IMR-90 (cell line): ENCODE measurements at regions not wholly inside any gene's neighbourhood (a gene's known extent, or its start where the extent isn't known, plus 50 kb on each side); places are given as distances from the start of the nearest gene placed in this dataset.

Experiments
- ATAC-seq: fragments of 200-7000 bp; cut with Tn5 transposase; 2 replicates; pipeline ENCODE4 v1.9.1; 2020; ENCODE audit warnings: low read depth, mild to moderate bottlenecking, moderate library complexity
- BruUV-seq: library from RNA; stranded (reverse); fragments of 400-500 nt; replicated peaks from 2 replicates; lab custom pipeline; 2021; lab: Mats Ljungman, UMichigan
- CTCF ChIA-PET: fragments of 300-600 bp; formaldehyde crosslinking; extraction: SDS; loops from one replicate; lab custom pipeline; 2021; ENCODE audit warnings: antibody characterized with exemption; lab: Yijun Ruan, JAX
- POLR2A ChIA-PET: fragments of 300-600 bp; sonication (Branson Sonifier 250); formaldehyde crosslinking; loops from one replicate; lab custom pipeline; 2022; ENCODE audit warnings: antibody characterized with exemption; ENCODE audit not compliant: unreplicated experiment; lab: Charles Lee
- DNase-seq: peaks from one replicate; pipeline ENCODE4 v3.0.0; 2013
- H2AFZ ChIP-seq: replicated peaks from 2 replicates; pipeline ENCODE3; 2013; ENCODE audit warnings: low read length, mild to moderate bottlenecking; ENCODE audit not compliant: poor library complexity
- H2AK5ac ChIP-seq: 2 replicates; pipeline ENCODE4 v1.6.1; 2013; ENCODE audit warnings: low read depth, low read length, inconsistent platforms
- H2AK9ac ChIP-seq: replicated peaks from 2 replicates; pipeline ENCODE3; 2013; ENCODE audit warnings: mild to moderate bottlenecking, low read depth, low read length, moderate library complexity; ENCODE audit not compliant: poor library complexity
- H2BK120ac ChIP-seq: 2 replicates; pipeline ENCODE4 v1.6.1; 2013; ENCODE audit warnings: low read depth, low read length, inconsistent platforms
- H2BK15ac ChIP-seq: 3 replicates; pipeline ENCODE4 v1.6.1; 2013; ENCODE audit warnings: low read depth, low read length, inconsistent platforms
- H2BK20ac ChIP-seq: 2 replicates; pipeline ENCODE4 v1.6.1; 2013; ENCODE audit warnings: low read depth, mild to moderate bottlenecking, inconsistent platforms, low read length, moderate library complexity
- H2BK5ac ChIP-seq: 2 replicates; pipeline ENCODE4 v1.6.1; 2013; ENCODE audit warnings: mild to moderate bottlenecking, low read depth, low read length, inconsistent platforms; ENCODE audit not compliant: poor library complexity, severe bottlenecking
- H3K14ac ChIP-seq: replicated peaks from 2 replicates; pipeline ENCODE4 v1.6.1; 2013; ENCODE audit warnings: low read depth, low read length, inconsistent platforms
- H3K18ac ChIP-seq: 2 replicates; pipeline ENCODE4 v1.6.1; 2013; ENCODE audit warnings: low read depth, low read length, control low read depth
- H3K23ac ChIP-seq: 2 replicates; pipeline ENCODE4 v1.6.1; 2013; ENCODE audit warnings: low read depth, low read length, inconsistent platforms
- H3K27ac ChIP-seq: 2 replicates; pipeline ENCODE4 v1.5.1; 2013; ENCODE audit warnings: mild to moderate bottlenecking, control low read depth, low read length; ENCODE audit not compliant: insufficient read depth
- H3K27me3 ChIP-seq: 2 replicates; pipeline ENCODE4 v1.6.1; 2013; ENCODE audit warnings: low read length; ENCODE audit not compliant: control insufficient read depth, insufficient read depth
- H3K36me3 ChIP-seq: 2 replicates; pipeline ENCODE4 v1.6.1; 2013; ENCODE audit warnings: low read length, mixed read lengths; ENCODE audit not compliant: control insufficient read depth, insufficient read depth
- H3K4ac ChIP-seq: 2 replicates; pipeline ENCODE4 v1.6.1; 2013; ENCODE audit warnings: low read depth, low read length, inconsistent platforms
- H3K4me1 ChIP-seq: 2 replicates; pipeline ENCODE4 v1.6.1; 2013; ENCODE audit warnings: low read length, mixed read lengths; ENCODE audit not compliant: control insufficient read depth, insufficient read depth
- H3K4me2 ChIP-seq: 2 replicates; pipeline ENCODE4 v1.6.1; 2013; ENCODE audit warnings: low read depth, mild to moderate bottlenecking, control low read depth, low read length, moderate library complexity
- H3K4me3 ChIP-seq: 2 replicates; pipeline ENCODE4 v1.5.1; 2013; ENCODE audit warnings: low read depth, mild to moderate bottlenecking, control low read depth, low read length, moderate library complexity; ENCODE audit not compliant: insufficient read depth
- H3K56ac ChIP-seq: 2 replicates; pipeline ENCODE4 v1.6.1; 2013; ENCODE audit warnings: low read length, inconsistent platforms; ENCODE audit not compliant: insufficient read depth; ENCODE audit errors: extremely low read depth
- H3K79me1 ChIP-seq, 2 experiments: 2 replicates each; pipeline ENCODE4 v1.6.1; 2013; ENCODE audit warnings: low read length in 2 of 2, inconsistent platforms in 1 of 2, low read depth in 1 of 2
- H3K9ac ChIP-seq: 2 replicates; pipeline ENCODE4 v1.6.1; 2013; ENCODE audit warnings: low read depth, low read length, control low read depth
- H3K9me1 ChIP-seq: 2 replicates; pipeline ENCODE4 v1.6.1; 2013; ENCODE audit warnings: low read length, inconsistent platforms; ENCODE audit not compliant: insufficient read depth
- H3K9me3 ChIP-seq: 2 replicates; pipeline ENCODE4 v1.6.1; 2013; ENCODE audit warnings: low read length; ENCODE audit not compliant: control insufficient read depth, insufficient read depth
- H4K20me1 ChIP-seq: 2 replicates; pipeline ENCODE4 v1.6.1; 2013; ENCODE audit warnings: low read length, inconsistent platforms; ENCODE audit not compliant: insufficient read depth
- H4K5ac ChIP-seq: 2 replicates; pipeline ENCODE4 v1.6.1; 2013; ENCODE audit warnings: mild to moderate bottlenecking, low read depth, low read length, control low read depth
- H4K8ac ChIP-seq, 2 experiments: 2 replicates each; pipeline ENCODE4 v1.6.1; 2013; ENCODE audit warnings: low read depth in 2 of 2, low read length in 2 of 2, control low read depth in 1 of 2, inconsistent platforms in 1 of 2
- H4K91ac ChIP-seq: 2 replicates; pipeline ENCODE4 v1.6.1; 2013; ENCODE audit warnings: low read depth, low read length, inconsistent platforms; ENCODE audit not compliant: insufficient read depth
- BHLHE40 ChIP-seq: fragments of 150-350 bp; IDR thresholded peaks from 2 replicates; pipeline ENCODE4 v1.6.1; 2016; ENCODE audit warnings: mild to moderate bottlenecking, low read depth, low read length
- CHD1 ChIP-seq: IDR thresholded peaks from 2 replicates; pipeline ENCODE4 v1.6.1; 2012; ENCODE audit warnings: low read depth, low read length, improper control_type of control experiment
- ELK1 ChIP-seq: fragments of 150-350 bp; IDR thresholded peaks from 2 replicates; pipeline ENCODE4 v1.6.1; 2016; ENCODE audit warnings: low read depth, mild to moderate bottlenecking, low read length, moderate library complexity, borderline replicate concordance
- MAFK ChIP-seq: IDR thresholded peaks from 2 replicates; pipeline ENCODE4 v1.6.1; 2012; ENCODE audit warnings: low read depth, low read length, improper control_type of control experiment
- MAZ ChIP-seq: IDR thresholded peaks from 2 replicates; pipeline ENCODE4 v1.6.1; 2012; ENCODE audit warnings: low read depth, mild to moderate bottlenecking, low read length, improper control_type of control experiment, moderate library complexity, borderline replicate concordance
- MXI1 ChIP-seq: IDR thresholded peaks from 2 replicates; pipeline ENCODE4 v1.6.1; 2012; ENCODE audit warnings: low read depth, mild to moderate bottlenecking, low read length, moderate library complexity, borderline replicate concordance
- NFE2L2 ChIP-seq: fragments of 150-350 bp; IDR thresholded peaks from 2 replicates; pipeline ENCODE4 v1.6.1; 2016; ENCODE audit warnings: low read depth, mild to moderate bottlenecking, low read length
- RAD21 ChIP-seq: IDR thresholded peaks from 2 replicates; pipeline ENCODE4 v1.6.1; 2012; ENCODE audit warnings: low read length, improper control_type of control experiment
- RCOR1 ChIP-seq: IDR thresholded peaks from 2 replicates; pipeline ENCODE4 v1.6.1; 2012; ENCODE audit warnings: mild to moderate bottlenecking, low read length, improper control_type of control experiment; ENCODE audit not compliant: insufficient replicate concordance
- RFX5 ChIP-seq: IDR thresholded peaks from 2 replicates; pipeline ENCODE4 v1.8.0; 2012; ENCODE audit warnings: low read depth, mild to moderate bottlenecking, low read length, moderate library complexity
- SMC3 ChIP-seq: fragments of 150-350 bp; IDR thresholded peaks from 2 replicates; pipeline ENCODE4 v1.6.1; 2016; ENCODE audit warnings: low read depth, mild to moderate bottlenecking, antibody characterized with exemption, low read length, moderate library complexity
- USF2 ChIP-seq: fragments of 150-350 bp; IDR thresholded peaks from 2 replicates; pipeline ENCODE4 v1.6.1; 2017; ENCODE audit warnings: mild to moderate bottlenecking, antibody characterized with exemption, low read length, low read depth
- WGBS, 2 experiments: methylation state at CpG; one replicate each; pipeline versions ENCODE4 v1.1.5 to v1.1.7; 2013; ENCODE audit warnings: missing lambda C conversion rate in 2 of 2; ENCODE audit not compliant: insufficient read length in 1 of 2; ENCODE audit errors: extremely low coverage in 2 of 2; 5-methylcytosine and 5-hydroxymethylcytosine counted together
- dilution Hi-C: fragments of 300-500 bp; cut with HindIII; formaldehyde crosslinking; loops from one replicate; pipeline ENCODE4 v1.14.3; 2018; ENCODE audit warnings: low sequenced_read_pairs; ENCODE audit not compliant: unreplicated experiment
- in situ Hi-C: fragments of 300-500 bp; cut with MboI; formaldehyde crosslinking; loops from 3 replicates; pipeline ENCODE4 v1.14.3; 2019; ENCODE audit warnings: low sequenced_read_pairs, inconsistent platforms, mixed read lengths
- intact Hi-C: fragments of 100-400 bp; cut with micrococcal nuclease; formaldehyde crosslinking; loops from 2 replicates; pipeline ENCODE4 v1.10.0; 2022

- Histone ChIP-seq H2BK120ac (no peak overlapping the region), H3K14ac (no peak overlapping the region), H2BK5ac (no peak overlapping the region), H3K79me1 (no peaks in the 10 kb centered on the region), H3K9ac (no peak overlapping the region), H3K9me3 (no peaks in the 10 kb centered on the region), H3K4me1 (no peaks in the 10 kb centered on the region), H3K27me3 (no peaks in the 10 kb centered on the region), H2AK9ac (no peak overlapping the region), H3K23ac (no peak overlapping the region), H3K36me3 (no peaks in the 10 kb centered on the region), H2AFZ (no peak overlapping the region), H3K4ac (no peak overlapping the region), H4K5ac (no peak overlapping the region), H4K20me1 (no peaks in the 10 kb centered on the region), H3K18ac (no peak overlapping the region), H3K27ac (no peak overlapping the region), H2AK5ac (no peak overlapping the region), H4K91ac (no peak overlapping the region), H2BK15ac (no peak overlapping the region), H3K4me2 (no peak overlapping the region), H3K4me3 (no peak overlapping the region), H4K8ac (no peak overlapping the region), H3K9me1 (no peaks in the 10 kb centered on the region), H2BK20ac (no peak overlapping the region), H3K56ac (no peak overlapping the region)
- intact Hi-C loops, result no loop called here
- in situ Hi-C loops, result no loop called here
- WGBS, 2 experiments, result 67% methylated on average over 1 of the region's 3 CpGs; no CpG with 5 or more reads in 1 of the 2 experiments
- ChIA-PET CTCF (no interaction called here), POLR2A (no interaction called here)
- ATAC-seq (no peak), DNase-seq (no peak)
- TF ChIP-seq BHLHE40, result no peak
- TF ChIP-seq ELK1, result no peak
- TF ChIP-seq RCOR1, result no peak
- no peak for TF ChIP-seq MAFK
- TF ChIP-seq NFE2L2, result no peak
- TF ChIP-seq USF2, result no peak
- no peak for TF ChIP-seq CHD1
- TF ChIP-seq MXI1, result no peak
- TF ChIP-seq RFX5, result no peak
- TF ChIP-seq RAD21, result no peak
- TF ChIP-seq MAZ, result no peak
- TF ChIP-seq SMC3, result no peak
- no TSS peak for BruUV-seq
- dilution Hi-C loops, result no loop called here
Observed at GRCh38 chr18:75754433-75754832, 326.9 kb upstream of the SMIM21 start.
